ENCODE measurements at regions not wholly inside any gene's neighbourhood (a gene's known extent, or its start where the extent isn't known, plus 50 kb on each side); places are given as distances from the start of the nearest gene placed in this dataset.

DNA sequence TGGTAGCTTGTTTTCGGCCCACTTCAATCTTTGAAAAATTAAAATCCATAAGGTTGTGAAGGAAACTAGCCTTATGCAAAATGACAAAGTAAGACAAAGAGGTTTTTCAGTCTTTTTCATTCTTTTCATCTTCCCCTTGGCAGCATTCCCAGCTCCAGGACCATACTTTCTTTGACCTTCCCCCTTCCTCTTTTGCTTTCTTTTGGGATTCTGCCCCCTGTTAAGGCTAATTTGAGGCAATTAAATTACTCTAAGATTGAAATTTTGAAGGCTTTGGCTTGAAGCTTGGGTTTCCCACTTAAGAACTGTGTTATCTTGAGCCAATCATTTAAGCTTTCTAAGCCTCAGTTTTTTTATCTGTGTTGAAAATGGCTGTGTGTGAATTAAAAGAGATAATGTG lies 124.9 kb downstream of the DACT1 start:
- no peak for TF ChIP-seq CTCF (IDR thresholded peaks at IDR 0.05; ENCODE audit: borderline replicate concordance, extremely low read depth, low read length, poor library complexity, severe bottlenecking)
- no peak for TF ChIP-seq EZH2 (IDR thresholded peaks at IDR 0.05; ENCODE audit: borderline replicate concordance, low read depth, low read length, severe bottlenecking)

Data from DND-41 (cell line).